Superior temporal gyrus (tissue), 1 donor: ENCODE measurements at regions not wholly inside any gene's neighbourhood (a gene's known extent, or its start where the extent isn't known, plus 50 kb on each side); places are given as distances from the start of the nearest gene placed in this dataset.
"Not testable (repeated sequence)": the region's sequence is repeated elsewhere in the genome, so short reads cannot be mapped to it uniquely, and the experiment has no call there.

Source experiments
- DNase-seq: peaks from one replicate; pipeline ENCODE4 v3.0.0-alpha.2; 2016; ENCODE audit errors: extremely low spot score

DNA sequence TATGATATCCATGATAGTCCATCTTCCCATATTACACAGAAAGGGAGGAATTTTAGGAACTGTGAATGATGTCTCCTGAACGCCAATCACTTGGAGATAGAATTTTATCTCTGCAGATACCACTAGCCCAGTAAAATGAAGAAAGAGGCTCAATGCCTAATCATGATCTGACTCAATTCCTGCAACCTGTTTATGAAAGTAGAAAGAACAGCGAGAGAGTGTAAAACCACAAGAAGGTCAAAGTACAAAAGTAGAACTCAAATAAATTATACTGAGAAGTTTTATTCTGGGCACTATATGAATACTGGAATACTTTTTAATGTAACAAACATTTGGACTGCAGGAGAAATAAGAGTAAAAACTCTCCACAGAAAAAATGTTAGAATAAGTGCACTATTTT lies 892.1 kb upstream of the DDX18 start:
- no peak for DNase-seq

DNA sequence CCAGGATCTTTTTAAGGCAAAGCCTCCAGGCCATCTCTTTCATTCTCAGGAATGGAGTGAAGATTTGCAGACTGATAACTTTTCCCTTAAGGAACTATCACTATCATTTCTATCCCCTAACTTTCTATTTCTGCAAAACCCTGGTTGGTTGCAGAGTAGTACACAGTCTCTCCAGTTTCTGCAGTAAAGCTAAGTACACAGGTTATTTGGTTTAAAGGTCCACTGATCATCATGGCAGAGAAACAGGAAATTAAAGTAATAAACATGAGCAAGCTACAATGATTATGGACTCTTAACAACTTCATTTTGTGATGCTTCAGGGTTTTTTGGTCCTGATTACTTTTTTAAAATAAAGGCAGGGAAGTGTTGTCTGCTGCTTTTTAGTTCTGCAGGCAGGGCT lies 890.0 kb upstream of the DDX18 start:
- DNase-seq, result no peak

DNA sequence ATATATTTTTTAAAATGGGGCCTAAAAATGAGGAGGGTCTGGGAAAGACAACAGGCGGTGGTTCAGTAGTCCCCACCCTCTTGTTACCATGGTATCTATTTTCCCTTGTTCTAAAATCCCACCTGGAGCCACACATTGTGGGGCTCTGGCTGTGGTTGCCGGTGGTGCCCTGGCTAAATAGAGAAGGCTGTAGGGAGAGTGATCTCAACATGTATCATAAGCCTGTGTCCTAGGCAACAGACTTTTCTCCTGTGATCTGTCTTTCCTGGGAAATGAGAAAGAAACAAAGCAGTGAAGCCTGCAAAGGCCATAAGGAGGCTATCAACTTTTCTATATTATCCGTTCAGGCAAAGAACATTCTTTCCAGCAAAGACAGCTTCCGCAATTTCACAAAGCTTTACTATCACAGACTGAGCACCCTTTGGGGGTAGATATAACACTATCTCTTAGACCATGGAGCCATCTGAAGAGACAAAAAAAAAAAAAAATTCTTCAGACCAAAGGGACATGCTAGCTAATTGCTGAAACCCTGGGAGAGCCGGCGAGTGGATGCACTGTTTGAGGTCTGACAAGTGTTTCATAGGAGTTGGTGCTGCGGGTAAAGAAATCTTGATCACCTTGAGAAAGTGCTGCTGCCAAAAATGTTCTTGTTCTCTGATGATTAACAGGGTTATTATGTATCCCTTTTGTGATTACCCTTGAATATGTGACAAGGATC lies 879.2 kb upstream of the DDX18 start:
- DNase-seq, result no peak

DNA sequence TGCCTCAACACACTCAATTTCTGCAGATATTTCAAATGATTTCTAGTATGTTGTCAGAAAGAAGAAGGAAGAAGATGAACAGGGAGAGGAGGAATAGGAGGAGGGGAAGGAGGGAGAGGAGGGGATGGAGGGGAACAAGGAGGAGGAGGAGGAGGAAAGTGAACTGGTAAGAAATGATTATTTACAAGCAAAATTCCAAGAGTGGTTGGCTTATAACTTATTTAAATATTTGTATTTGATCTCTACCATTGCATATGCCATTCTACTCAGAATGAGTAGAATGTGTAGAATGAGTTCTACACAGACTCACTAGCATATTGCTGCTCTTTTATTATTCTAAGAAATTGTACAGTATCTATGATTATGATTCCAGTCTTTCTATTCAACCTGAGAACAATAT lies 866.2 kb upstream of the DDX18 start:
- no peak for DNase-seq

DNA sequence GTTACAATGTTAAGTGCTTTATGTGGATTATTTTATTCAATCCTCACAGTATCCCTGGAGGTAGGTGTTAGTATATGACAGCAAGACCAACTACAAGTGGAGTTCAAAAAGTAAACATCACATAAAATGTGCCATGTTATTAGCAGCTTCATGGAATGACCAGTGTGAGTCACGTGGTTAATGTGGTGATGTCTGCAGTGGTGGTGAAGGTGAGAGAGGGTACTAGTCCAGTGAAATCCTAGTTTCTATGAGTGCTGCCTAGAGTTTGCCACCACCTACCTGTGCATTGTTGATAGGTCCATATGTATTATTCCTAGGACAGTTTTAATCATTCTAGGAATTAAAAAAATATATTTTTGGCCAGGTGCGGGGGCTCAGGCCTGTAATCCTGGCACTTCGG lies 865.2 kb upstream of the DDX18 start:
- DNase-seq, result no peak

DNA sequence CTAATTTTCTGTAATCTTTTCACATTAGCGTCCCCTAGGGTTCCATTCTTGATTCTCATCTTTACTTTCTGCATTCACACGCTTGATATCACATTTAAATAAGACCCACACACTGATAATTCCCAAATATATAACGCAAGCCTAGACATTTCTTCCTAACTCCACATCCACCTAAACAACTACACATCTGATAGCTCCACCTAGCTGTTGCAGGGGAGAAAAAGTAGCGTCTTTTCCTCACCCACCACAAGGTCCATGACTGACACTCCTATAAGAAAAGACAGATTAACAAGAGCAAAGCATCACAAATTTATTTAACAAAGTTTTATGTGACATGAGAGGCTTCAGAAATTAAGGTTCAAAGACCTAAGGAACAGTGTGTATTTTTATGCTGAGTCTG lies 862.2 kb upstream of the DDX18 start:
- DNase-seq, result peak; percentile 29

DNA sequence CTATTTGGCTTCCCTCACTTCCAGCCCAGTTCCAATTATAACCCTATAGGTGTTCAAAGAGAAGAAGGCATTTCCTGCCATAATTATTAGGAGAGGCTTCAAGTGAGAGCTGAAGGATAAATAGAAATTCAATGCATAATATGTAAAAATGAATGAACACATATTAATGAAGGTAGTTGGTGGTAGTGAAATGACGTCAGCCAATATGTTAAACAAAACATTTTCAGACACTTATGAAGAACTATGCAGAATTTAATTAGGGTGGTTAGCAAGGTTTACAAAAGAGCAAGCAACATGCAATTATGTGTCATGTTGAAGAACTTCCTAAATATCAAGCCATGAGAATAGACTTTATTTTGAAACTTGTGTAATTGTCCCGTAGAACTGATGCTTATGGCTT lies 858.8 kb upstream of the DDX18 start:
- no peak for DNase-seq

DNA sequence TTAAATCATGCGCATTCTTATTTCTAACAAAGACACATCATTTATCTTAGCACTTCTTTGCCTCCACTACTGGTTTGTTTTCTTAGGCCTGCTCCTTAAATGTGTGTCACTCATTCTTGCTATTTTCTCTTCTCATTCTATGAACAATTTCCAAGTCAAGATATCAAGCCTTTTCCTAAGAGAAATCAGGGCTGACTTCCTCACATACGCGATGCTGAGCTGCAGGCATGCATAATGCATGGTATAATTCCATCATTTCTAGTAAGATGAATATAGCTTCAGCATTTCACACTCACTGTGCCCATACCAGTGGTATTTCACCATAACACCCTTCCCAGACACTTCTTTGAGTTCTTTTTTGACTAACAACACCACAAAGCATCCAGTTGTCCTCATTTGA lies 838.9 kb upstream of the DDX18 start:
- peak; percentile 22 for DNase-seq

DNA sequence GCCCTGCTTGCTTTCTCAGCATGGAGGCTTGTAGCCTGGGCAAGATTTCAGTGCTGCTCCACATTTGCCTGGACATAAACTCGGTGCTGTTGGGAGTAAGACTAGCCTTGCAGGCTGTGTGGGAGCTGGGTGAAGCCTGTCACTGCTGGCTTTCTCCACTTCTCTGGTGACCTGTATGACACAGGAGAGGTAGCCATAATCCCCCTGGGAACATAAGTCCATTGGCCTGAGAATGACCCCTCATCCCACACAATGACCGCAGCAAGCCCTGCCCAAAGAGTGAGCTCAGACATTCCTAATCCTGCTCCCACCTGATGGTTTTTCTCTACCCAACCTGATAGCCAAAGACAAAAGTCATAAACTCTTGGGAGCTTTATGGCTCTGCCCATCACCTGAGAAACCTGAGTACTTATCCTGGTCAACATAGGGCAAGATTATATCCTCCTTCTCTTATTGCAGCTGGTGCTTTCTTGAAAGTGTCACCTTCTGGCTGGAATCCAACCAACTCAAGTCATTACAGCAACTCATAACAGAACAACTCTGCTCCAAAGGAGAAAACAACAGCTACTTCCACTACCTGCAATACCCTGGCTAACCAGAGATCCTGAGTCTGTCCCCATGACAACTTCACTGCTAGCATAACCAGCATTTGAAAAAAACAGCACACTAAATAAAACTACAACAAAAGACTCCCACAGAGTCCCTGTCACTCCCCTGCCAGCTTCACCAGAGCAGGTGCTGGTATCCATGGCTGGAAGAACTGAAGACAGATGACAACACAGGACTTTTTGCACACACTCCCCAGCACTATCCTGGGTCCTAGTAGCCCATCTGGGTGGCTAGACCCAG lies 834.4 kb upstream of the DDX18 start:
- DNase-seq, result no peak

DNA sequence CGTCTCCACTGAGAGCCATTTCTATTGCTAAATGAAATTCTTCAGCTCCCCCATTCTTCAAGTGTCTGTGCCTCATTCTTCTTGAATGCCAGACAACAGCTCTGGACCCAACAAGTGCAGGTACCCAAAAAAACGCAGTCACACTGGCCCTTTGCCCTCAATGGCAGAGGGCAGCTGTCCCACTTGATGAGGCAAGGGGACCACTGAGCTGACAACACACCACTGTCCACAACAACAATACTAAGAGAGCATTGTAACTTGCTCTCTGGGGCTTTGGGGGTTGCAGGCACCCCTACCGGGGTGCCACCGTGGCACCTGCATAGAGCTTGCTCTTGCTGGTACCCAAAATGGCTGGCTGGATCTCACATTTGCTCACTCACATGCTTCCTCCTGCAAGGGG lies 827.0 kb upstream of the DDX18 start:
- DNase-seq, result no peak

DNA sequence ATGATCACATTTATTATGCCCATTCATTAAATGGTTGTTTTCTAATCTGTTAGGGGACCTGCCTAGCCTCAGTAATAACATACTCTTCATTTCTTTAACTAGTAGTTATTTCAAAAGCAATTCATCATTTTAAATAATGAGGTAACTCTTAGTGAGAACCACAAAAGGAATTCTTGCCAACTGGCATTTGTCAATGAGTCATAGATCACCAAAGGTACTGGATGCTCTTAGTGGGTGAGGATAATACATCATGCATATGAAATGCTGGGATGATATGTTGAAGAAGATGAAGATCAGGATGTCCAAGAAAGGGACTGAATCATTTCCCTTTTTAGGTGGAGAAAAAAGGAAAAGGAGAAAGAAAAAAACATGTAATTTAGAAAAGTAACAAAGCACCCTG lies 826.2 kb upstream of the DDX18 start:
- DNase-seq, result no peak

DNA sequence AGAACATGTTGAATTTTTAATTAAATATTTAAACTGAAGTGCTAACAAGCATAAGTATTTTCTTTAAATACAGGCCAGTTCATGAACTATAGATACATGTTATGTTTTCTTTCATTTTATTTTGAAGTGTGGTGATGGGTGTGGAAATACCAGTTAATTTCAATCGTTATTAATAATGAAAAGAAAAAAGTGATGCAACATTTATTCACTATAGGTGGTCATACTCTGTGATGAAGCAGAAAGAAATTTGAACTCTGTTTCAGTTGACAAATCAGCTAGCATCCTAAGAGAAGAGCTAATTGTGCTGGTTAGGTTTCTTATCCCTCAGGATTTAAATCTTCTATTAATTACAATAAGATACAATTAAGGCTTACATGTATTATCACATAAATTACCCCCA lies 795.1 kb upstream of the DDX18 start:
- DNase-seq, result no peak

DNA sequence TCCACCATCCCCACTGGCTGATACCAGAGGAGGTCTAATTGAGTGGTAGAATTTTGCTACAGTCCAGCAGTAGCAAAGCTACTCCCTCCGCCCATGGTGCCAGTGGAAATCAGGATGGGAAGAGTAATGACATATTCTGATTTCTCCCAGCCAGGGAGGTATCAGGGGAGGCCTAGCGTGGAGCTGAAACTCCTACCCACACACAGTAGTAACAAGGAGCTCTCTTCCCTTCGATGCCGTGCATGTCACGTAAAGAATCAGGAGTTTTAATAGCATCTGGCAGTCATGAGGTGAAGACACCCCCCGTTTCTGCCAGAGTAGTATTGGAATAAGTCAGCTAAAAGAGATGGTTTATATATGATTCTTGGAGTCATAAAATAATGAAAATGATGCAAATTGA lies 786.8 kb upstream of the DDX18 start:
- no peak for DNase-seq

DNA sequence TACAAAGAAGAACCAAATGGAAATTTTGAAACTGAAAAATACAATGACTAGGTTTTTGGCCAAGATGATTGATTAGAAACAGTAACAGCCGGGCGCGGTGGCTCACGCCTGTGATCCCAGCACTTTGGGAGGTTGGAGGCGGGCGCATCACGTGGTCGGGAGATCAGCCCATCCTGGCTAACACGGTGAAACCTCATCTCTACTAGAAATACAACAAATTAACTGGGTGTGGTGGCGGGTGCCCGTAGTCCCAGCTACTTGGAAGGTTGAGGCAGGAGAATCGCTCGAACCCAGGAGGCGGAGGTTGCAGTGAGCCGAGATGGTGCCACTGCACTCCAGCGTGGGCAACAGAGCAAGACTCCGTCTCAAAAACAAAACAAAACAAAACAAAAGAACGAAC lies 785.8 kb upstream of the DDX18 start:
- DNase-seq, result not testable (repeated sequence)

DNA sequence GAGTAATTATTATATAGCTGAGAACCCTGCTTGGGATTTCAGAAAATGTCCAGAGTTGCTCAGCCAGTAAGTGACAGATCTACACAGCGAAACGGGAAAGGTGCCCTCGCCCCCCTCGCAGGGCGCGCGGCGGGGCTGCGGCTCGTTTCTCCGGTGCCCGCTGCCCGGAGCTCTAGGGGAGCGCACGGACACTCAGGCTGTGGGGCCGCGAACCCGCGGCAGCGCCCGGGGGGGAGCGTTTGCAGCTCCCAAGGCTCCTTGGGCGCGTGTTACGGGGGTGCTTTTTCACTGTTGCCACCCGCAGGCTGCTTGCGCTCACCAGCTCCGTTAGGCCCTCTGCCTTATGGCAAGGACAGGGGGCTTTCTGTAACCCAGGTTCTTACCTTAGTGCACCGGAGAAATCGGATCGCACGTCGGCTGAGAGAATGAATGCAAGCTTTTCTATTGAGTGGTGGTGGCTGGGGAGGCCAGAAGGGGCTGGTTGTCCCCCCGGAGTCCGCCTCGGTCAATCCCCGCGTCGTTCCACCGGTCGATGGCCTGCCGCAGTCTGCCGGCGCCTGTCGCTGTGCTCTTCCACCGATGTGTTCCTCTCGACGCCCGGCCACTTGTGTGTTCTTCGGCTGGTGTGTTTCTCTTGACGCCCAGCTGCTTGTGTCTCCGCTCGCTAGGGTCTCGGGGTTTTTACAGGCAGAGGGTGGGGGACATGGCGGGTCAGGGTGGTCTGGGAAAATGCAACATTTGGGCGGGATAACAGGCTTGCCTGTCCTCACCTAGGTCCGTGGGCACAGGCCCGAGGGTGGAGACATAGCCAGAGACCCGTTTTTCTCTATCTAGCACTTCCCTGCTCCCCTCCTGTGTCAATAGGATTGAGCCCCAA lies 758.8 kb upstream of the DDX18 start:
- no peak for DNase-seq

DNA sequence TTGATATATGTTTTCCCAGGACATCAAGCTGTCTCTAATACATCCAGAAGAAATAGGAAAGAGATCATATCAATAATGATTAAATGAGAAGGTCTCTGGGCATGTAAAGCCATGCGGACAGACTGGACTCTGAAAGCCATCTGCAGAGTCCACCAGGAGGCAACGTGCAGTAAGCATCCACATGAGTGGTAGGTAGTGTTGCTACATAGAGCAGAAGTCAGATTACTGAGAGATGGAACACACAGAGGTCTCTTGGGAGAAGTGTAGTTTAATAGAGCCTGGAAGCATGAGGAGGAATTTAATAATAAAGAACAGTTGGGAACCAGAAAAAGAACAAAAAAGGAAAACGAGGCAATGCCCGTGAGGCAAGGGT lies 758.1 kb upstream of the DDX18 start:
- DNase-seq, result no peak

DNA sequence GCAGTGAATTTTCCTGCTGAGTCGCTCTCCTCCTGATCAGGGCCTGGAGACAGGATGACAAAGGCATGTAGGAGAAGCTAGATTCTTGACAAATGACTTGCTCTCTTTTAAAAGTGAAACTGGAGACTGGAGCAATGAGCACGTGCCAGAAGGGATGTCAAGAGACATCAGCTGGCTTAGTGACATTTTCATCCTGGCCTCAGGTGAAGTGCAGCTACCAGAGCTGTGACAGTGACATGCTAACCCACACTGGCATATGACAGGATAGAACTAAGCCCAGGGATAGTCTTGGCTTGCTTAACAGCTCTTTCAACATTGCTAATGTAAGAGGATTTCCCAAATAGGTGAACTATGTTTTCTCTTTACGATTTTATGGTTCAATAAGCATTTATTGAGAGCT lies 757.5 kb upstream of the DDX18 start:
- DNase-seq, result no peak

DNA sequence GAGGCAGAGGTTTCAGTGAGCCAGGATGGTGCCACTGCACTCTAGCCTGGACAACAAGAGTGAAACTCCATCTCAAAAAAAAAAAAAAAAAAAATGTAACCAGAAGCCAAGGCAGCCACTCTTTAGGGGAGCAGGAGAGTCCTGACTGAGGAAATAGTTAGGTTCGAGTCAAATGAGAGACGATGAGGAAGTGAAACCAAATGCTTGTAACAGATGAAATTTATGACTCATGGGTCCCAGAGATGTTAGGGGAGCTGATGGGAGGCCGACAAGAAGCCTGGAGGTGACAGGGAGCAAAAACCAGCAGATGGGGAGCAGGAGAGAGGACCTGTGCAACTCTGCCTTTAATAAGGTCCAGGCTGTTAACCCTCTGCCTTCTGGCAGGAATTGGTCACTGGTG lies 756.1 kb upstream of the DDX18 start:
- no peak for DNase-seq

DNA sequence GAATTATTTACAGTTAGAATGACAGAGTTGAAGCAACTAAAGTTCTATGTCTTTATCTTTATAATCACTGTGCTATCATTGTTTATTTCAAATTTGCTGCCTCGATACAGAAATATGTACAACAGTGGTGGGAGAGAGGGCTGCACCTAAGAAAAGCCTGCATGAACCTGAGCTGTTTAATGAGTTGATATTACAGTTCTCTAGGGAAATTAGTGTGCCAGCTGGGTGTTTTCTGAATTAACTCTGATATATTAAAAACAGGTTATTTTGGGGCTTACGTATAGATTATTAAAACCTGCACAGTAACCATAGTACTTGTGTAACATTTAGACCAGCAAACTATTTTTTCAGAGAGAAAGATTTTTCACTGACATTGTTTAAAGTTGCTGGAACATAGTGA lies 750.5 kb upstream of the DDX18 start:
- no peak for DNase-seq

DNA sequence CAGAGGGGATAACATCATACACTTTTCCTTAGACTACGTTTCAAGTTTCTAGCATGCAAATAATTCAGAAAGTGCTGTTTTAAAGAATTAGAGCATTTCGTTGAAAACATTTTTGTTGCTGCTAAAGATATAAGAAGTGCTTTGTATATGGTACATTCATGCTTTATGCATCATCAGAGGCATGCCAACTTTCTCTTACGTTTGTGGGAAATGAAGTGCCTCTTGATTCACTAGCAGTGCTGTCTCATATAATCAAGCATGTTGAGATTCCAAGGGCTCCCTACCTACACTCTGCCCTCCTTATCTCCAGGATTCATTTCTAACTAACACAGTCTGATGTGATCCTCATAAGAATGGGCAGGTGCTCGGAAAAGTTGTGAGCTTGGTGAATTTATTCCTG lies 748.6 kb upstream of the DDX18 start:
- no peak for DNase-seq

DNA sequence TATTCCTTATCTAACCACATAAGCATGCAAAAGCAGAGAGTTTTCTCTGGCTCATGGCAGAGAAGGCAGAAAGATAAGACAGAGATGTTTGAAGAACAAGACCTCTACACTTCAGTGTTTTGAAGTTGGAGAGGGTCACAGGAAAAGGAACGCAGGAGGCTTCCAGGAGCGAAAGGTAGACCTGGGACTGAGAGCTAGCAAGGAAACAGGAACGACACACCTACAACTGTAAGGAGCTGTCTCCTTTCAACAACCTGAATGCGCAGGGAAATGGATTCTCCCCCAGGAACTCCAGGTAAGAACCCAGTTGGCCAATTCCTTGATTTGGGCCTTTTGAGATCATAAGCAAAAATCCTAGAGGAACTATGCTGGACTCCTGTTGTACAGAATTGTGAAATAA lies 746.6 kb upstream of the DDX18 start:
- no peak for DNase-seq

DNA sequence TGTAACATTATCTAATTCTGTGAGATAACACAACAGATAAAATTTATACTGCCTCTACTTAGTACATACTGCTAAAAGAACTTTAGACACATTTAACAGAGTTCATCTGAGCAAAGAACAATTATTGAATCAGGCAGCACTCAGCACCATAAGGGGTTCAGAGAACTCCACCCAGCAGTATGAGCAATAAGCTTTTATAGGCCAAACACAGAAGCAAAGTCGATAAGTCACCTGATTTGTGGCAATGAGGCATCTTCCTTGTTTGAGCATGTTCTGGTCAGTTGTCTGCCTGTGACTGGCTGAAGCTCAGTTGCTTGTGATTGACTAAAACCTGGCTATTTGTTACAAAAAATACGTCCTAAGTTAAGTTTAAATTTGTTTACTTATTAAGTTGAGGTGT lies 746.1 kb upstream of the DDX18 start:
- DNase-seq, result no peak
